Lower leg skin (tissue), 4 donors: ENCODE measurements at regions not wholly inside any gene's neighbourhood (a gene's known extent, or its start where the extent isn't known, plus 50 kb on each side); places are given as distances from the start of the nearest gene placed in this dataset.
"Not testable (repeated sequence)": the region's sequence is repeated elsewhere in the genome, so short reads cannot be mapped to it uniquely, and the experiment has no call there.

Source experiments
- DNase-seq, 2 donors: peaks; one replicate each; pipeline ENCODE4 v3.0.0-alpha.2; 2019; ENCODE audit warnings: low spot score in 2 of 2
- H3K4me3 ChIP-seq: fragments of 200-600 bp; sonication (generic); 2 replicates; pipeline ENCODE4 v1.5.1; 2017; ENCODE audit warnings: mild to moderate bottlenecking, low read depth; ENCODE audit not compliant: poor library complexity, severe bottlenecking
- POLR2A ChIP-seq, 2 donors: fragments of 450-650 bp; IDR thresholded peaks; one replicate each; pipeline ENCODE4 v1.6.1; 2016 to 2017; ENCODE audit warnings: antibody characterized with exemption in 2 of 2, mild to moderate bottlenecking in 1 of 2, moderate library complexity in 1 of 2
- WGBS, 2 donors: methylation state at CpG; one replicate each; pipeline ENCODE4 v1.1.5; 2018; 5-methylcytosine and 5-hydroxymethylcytosine counted together
- intact Hi-C: fragments of 100-400 bp; cut with DNase I; formaldehyde crosslinking; loops from one replicate; pipeline ENCODE4 v1.15.0; 2023; ENCODE audit warnings: low total_unique reads
- TF ChIP-seq, protein P1 (sequence below), 3 donors: fragments of 450-650 bp; IDR thresholded peaks; one replicate each; pipeline ENCODE4 v1.5.1; 2016; ENCODE audit warnings: antibody characterized with exemption in 3 of 3, mild to moderate bottlenecking in 3 of 3, moderate library complexity in 2 of 3

DNA sequence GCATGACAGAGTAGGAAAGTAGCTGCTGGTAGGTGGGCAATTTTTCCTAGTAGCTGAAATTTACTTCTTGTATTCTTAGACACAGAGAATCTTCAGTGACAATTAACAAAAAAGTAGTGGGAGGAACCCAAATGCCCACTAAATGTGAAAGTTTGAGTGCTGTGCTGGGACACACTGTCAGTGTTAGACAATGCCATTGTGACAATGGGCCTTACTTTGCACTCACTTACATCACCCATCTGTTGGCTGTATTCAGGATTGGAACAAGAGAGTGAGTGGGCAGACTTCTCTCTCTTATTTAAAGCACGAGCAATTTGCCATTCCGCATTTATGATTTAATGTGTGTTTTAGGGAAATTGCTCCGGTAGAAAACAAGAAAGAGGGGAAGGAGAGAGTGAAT, 662.5 kb downstream of the CBLN4 start:
- intact Hi-C loops, result no loop called here
- TF ChIP-seq, protein P1, sequence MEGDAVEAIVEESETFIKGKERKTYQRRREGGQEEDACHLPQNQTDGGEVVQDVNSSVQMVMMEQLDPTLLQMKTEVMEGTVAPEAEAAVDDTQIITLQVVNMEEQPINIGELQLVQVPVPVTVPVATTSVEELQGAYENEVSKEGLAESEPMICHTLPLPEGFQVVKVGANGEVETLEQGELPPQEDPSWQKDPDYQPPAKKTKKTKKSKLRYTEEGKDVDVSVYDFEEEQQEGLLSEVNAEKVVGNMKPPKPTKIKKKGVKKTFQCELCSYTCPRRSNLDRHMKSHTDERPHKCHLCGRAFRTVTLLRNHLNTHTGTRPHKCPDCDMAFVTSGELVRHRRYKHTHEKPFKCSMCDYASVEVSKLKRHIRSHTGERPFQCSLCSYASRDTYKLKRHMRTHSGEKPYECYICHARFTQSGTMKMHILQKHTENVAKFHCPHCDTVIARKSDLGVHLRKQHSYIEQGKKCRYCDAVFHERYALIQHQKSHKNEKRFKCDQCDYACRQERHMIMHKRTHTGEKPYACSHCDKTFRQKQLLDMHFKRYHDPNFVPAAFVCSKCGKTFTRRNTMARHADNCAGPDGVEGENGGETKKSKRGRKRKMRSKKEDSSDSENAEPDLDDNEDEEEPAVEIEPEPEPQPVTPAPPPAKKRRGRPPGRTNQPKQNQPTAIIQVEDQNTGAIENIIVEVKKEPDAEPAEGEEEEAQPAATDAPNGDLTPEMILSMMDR (IDR thresholded peaks at IDR 0.05), result no peak
- DNase-seq, result no peak
- no peak overlapping the region for H3K4me3 ChIP-seq
- WGBS, 2 donors, result 91 to 96% methylated on average over 3 of the region's 3 CpGs

DNA sequence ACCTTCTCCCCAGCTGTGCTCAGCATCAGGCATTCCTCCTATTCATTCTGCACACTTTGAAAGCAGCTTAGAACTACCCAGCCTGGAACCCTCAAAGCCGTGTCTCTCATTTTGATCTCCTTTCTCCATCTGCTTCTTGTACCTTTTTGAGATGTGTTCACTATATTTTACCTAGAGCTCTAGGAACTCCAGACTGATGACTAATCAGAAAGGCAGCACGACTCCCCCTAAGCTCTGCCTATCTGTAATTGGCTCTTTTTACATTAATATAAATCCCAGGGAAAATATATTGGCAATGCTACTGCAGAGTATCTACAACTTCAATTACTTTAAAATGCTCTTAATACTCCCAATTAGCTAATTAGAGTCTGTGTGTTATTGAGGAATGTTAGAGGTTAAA, 671.5 kb downstream of the CBLN4 start:
- TF ChIP-seq, protein P1 (IDR thresholded peaks at IDR 0.05), result no peak
- no peak for TF ChIP-seq POLR2A (IDR thresholded peaks at IDR 0.05)
- DNase-seq, result no peak
- no peak overlapping the region for H3K4me3 ChIP-seq
- 22 to 27% methylated on average over 2 of the region's 2 CpGs for WGBS, 2 donors
- intact Hi-C loops, result no loop called here

DNA sequence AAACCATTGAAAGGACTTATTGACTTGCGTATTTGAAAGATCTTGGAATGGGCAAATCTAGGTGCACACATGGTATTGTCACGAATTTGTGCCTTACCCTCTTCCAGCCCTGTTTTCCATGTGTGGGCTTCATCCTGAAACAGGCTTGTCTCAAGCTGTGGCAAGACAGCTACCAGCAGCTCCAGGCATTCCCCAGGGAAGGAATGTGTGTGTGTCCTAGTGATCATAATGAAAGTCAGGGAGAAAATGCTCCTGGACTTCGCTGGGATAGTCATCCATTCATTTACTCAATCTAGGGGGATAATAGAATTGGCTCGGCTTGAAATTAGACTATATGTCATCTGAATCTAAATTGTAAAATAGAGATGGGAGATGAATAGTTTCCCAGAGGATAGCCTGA, 676.2 kb downstream of the CBLN4 start:
- H3K4me3 ChIP-seq, result no peak overlapping the region
- TF ChIP-seq, protein P1 (IDR thresholded peaks at IDR 0.05), result no peak
- TF ChIP-seq POLR2A (IDR thresholded peaks at IDR 0.05), result no peak
- DNase-seq, result no peak
- 69 to 71% methylated on average over 4 of the region's 4 CpGs for WGBS, 2 donors
- intact Hi-C loops, result no loop called here

DNA sequence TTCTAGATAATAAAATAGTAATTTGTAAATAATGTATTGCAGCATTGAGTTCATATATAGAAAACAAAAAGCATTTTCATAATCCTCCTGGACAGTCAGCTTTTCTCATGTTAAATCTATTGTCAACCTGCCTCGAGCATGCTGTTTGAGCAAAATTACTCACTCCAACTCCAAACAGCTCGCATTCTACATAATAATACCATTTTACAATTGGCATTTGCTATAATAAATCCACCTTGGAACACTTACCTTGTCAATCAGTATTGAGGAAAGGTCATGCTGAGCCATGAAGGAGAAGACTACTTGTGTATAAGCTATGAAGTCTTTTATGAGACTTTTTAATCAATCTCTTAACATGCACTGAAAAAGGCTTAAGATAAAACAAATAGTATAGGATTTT, 682.6 kb downstream of the CBLN4 start:
- intact Hi-C loops, result no loop called here
- H3K4me3 ChIP-seq, result no peak overlapping the region
- WGBS, 2 donors, result 63 to 67% methylated on average over 2 of the region's 2 CpGs
- TF ChIP-seq, protein P1 (IDR thresholded peaks at IDR 0.05), result no peak
- TF ChIP-seq POLR2A (IDR thresholded peaks at IDR 0.05), result no peak
- DNase-seq, result no peak

DNA sequence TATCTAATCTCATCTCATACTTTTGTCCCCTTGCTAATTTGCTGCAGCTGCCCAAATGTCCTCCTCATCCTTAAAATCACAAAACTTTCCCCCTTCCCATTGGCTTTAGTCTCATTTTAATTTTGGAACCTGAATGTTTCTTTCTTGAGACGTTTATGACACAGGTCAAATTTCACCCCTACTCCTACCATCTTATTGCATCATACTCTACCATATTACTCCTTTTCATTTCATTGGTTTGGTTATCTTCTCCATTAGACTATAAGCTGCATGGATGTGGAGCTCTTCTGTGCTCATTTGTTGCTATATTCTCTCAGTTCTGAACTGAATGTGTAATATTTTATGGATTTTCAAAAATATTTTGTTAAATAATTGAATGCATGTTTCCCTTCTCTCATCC, 688.6 kb downstream of the CBLN4 start:
- WGBS, 2 donors, result 48 to 50% methylated on average over 1 of the region's 1 CpG
- intact Hi-C loops, result no loop called here
- TF ChIP-seq POLR2A (IDR thresholded peaks at IDR 0.05), result no peak
- TF ChIP-seq, protein P1 (IDR thresholded peaks at IDR 0.05), result no peak
- no peak for DNase-seq
- no peak overlapping the region for H3K4me3 ChIP-seq

DNA sequence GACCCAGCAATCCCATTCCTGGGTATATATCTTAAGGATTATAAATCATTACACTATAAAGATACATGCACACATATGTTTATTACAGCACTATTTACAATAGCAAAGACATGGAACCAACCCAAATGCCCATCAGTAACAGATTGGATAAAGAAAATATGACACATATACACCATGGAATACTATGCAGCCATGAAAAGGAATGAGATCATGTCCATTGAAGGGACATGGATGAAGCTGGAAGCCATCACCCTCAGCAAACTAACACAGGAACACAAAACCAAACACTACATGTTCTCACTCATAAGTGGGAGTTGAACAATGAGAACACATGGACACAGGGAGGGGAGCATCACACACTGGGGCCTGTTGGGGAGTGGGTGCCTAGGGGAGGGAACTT, 694.5 kb downstream of the CBLN4 start:
- H3K4me3 ChIP-seq, intact Hi-C loops, DNase-seq: not testable (repeated sequence)
